HEK293 (cell line): ENCODE measurements at regions not wholly inside any gene's neighbourhood (a gene's known extent, or its start where the extent isn't known, plus 50 kb on each side); places are given as distances from the start of the nearest gene placed in this dataset.

Experiments used
- FEZF1 ChIP-seq: fragments of 450-650 bp; formaldehyde crosslinking; IDR thresholded peaks from 2 replicates; pipeline ENCODE4 v1.5.1; 2016; ENCODE audit warnings: missing biosample characterization, missing genetic modification characterization
- REPIN1 ChIP-seq: fragments of 450-650 bp; formaldehyde crosslinking; IDR thresholded peaks from 2 replicates; pipeline ENCODE4 v1.5.1; 2017; ENCODE audit warnings: missing biosample characterization, missing genetic modification characterization, low read depth
- SP2 ChIP-seq: fragments of 450-650 bp; formaldehyde crosslinking; IDR thresholded peaks from 2 replicates; pipeline ENCODE4 v1.5.1; 2016; ENCODE audit warnings: missing biosample characterization, missing genetic modification characterization
- TRIM28 ChIP-seq: IDR thresholded peaks from 2 replicates; pipeline ENCODE4 v1.6.1; 2011; ENCODE audit warnings: low read length, control low read depth, borderline replicate concordance
- YY1 ChIP-seq: fragments of 450-650 bp; formaldehyde crosslinking; IDR thresholded peaks from 2 replicates; pipeline ENCODE4 v1.5.1; 2018; ENCODE audit warnings: missing biosample characterization, missing genetic modification characterization
- ZNF423 ChIP-seq: fragments of 450-650 bp; formaldehyde crosslinking; IDR thresholded peaks from 2 replicates; pipeline ENCODE4 v1.5.1; 2016; ENCODE audit warnings: missing biosample characterization, missing genetic modification characterization
- ZNF548 ChIP-seq: fragments of 450-650 bp; formaldehyde crosslinking; IDR thresholded peaks from 2 replicates; pipeline ENCODE4 v1.5.1; 2016; ENCODE audit warnings: missing biosample characterization, missing genetic modification characterization
- ZNF549 ChIP-seq: fragments of 450-650 bp; IDR thresholded peaks from 2 replicates; pipeline ENCODE4 v1.5.1; 2018; ENCODE audit warnings: missing biosample characterization, missing genetic modification characterization, mild to moderate bottlenecking, inconsistent platforms, moderate library complexity
- ZNF830 ChIP-seq: fragments of 450-650 bp; IDR thresholded peaks from 2 replicates; pipeline ENCODE4 v1.5.0; 2018; ENCODE audit warnings: missing biosample characterization, missing genetic modification characterization, low read depth, mild to moderate bottlenecking, moderate library complexity
- TF ChIP-seq, protein P1 (sequence below): fragments of 450-650 bp; formaldehyde crosslinking; IDR thresholded peaks from 2 replicates; pipeline ENCODE4 v1.5.1; 2016; ENCODE audit warnings: missing biosample characterization, missing genetic modification characterization
- TF ChIP-seq, protein P2 (sequence below): fragments of 450-650 bp; formaldehyde crosslinking; IDR thresholded peaks from 2 replicates; pipeline ENCODE4 v1.5.1; 2016; ENCODE audit warnings: missing biosample characterization, missing genetic modification characterization
- TF ChIP-seq, protein P3 (sequence below): fragments of 450-650 bp; formaldehyde crosslinking; IDR thresholded peaks from 2 replicates; pipeline ENCODE4 v1.5.1; 2016; ENCODE audit warnings: missing biosample characterization, missing genetic modification characterization

- TF ChIP-seq REPIN1 (tag by site-specific recombination) (no peak), YY1 (tag by site-specific recombination) (no peak), ZNF548 (tag by site-specific recombination) (no peak), ZNF830 (tag by site-specific recombination) (no peak), ZNF423 (tag by site-specific recombination) (no peak), FEZF1 (no peak), TRIM28 (no peak), ZNF549 (tag by site-specific recombination) (no peak), SP2 (tag by site-specific recombination) (no peak)
- TF ChIP-seq, protein P1, sequence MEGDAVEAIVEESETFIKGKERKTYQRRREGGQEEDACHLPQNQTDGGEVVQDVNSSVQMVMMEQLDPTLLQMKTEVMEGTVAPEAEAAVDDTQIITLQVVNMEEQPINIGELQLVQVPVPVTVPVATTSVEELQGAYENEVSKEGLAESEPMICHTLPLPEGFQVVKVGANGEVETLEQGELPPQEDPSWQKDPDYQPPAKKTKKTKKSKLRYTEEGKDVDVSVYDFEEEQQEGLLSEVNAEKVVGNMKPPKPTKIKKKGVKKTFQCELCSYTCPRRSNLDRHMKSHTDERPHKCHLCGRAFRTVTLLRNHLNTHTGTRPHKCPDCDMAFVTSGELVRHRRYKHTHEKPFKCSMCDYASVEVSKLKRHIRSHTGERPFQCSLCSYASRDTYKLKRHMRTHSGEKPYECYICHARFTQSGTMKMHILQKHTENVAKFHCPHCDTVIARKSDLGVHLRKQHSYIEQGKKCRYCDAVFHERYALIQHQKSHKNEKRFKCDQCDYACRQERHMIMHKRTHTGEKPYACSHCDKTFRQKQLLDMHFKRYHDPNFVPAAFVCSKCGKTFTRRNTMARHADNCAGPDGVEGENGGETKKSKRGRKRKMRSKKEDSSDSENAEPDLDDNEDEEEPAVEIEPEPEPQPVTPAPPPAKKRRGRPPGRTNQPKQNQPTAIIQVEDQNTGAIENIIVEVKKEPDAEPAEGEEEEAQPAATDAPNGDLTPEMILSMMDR (tag by site-specific recombination) = no peak
- TF ChIP-seq, protein P2, sequence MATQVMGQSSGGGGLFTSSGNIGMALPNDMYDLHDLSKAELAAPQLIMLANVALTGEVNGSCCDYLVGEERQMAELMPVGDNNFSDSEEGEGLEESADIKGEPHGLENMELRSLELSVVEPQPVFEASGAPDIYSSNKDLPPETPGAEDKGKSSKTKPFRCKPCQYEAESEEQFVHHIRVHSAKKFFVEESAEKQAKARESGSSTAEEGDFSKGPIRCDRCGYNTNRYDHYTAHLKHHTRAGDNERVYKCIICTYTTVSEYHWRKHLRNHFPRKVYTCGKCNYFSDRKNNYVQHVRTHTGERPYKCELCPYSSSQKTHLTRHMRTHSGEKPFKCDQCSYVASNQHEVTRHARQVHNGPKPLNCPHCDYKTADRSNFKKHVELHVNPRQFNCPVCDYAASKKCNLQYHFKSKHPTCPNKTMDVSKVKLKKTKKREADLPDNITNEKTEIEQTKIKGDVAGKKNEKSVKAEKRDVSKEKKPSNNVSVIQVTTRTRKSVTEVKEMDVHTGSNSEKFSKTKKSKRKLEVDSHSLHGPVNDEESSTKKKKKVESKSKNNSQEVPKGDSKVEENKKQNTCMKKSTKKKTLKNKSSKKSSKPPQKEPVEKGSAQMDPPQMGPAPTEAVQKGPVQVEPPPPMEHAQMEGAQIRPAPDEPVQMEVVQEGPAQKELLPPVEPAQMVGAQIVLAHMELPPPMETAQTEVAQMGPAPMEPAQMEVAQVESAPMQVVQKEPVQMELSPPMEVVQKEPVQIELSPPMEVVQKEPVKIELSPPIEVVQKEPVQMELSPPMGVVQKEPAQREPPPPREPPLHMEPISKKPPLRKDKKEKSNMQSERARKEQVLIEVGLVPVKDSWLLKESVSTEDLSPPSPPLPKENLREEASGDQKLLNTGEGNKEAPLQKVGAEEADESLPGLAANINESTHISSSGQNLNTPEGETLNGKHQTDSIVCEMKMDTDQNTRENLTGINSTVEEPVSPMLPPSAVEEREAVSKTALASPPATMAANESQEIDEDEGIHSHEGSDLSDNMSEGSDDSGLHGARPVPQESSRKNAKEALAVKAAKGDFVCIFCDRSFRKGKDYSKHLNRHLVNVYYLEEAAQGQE (tag by site-specific recombination) = no peak
- TF ChIP-seq, protein P3, sequence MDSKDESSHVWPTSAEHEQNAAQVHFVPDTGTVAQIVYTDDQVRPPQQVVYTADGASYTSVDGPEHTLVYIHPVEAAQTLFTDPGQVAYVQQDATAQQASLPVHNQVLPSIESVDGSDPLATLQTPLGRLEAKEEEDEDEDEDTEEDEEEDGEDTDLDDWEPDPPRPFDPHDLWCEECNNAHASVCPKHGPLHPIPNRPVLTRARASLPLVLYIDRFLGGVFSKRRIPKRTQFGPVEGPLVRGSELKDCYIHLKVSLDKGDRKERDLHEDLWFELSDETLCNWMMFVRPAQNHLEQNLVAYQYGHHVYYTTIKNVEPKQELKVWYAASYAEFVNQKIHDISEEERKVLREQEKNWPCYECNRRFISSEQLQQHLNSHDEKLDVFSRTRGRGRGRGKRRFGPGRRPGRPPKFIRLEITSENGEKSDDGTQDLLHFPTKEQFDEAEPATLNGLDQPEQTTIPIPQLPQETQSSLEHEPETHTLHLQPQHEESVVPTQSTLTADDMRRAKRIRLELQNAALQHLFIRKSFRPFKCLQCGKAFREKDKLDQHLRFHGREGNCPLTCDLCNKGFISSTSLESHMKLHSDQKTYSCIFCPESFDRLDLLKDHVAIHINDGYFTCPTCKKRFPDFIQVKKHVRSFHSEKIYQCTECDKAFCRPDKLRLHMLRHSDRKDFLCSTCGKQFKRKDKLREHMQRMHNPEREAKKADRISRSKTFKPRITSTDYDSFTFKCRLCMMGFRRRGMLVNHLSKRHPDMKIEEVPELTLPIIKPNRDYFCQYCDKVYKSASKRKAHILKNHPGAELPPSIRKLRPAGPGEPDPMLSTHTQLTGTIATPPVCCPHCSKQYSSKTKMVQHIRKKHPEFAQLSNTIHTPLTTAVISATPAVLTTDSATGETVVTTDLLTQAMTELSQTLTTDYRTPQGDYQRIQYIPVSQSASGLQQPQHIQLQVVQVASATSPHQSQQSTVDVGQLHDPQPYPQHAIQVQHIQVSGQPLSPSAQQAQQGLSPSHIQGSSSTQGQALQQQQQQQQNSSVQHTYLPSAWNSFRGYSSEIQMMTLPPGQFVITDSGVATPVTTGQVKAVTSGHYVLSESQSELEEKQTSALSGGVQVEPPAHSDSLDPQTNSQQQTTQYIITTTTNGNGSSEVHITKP (tag by site-specific recombination) = no peak
Measured at GRCh38 chr4:125624951-125625350, 310.2 kb downstream of the FAT4 start.
